Endothelial cell (in vitro differentiated cells): ENCODE measurements at regions not wholly inside any gene's neighbourhood (a gene's known extent, or its start where the extent isn't known, plus 50 kb on each side); places are given as distances from the start of the nearest gene placed in this dataset.

ENCODE experiments used
- DNase-seq: peaks from one replicate; pipeline ENCODE4 v3.0.0; 2021; ENCODE audit warnings: low spot score
- H3K27ac Mint-ChIP-seq: one replicate; pipeline ENCODE4 v1.8.0; 2021; ENCODE audit warnings: mixed read lengths, inconsistent platforms; ENCODE audit not compliant: unreplicated experiment
- H3K27me3 Mint-ChIP-seq: one replicate; pipeline ENCODE4 v1.8.0; 2021; ENCODE audit warnings: mild to moderate bottlenecking, moderate library complexity, mixed read lengths, inconsistent platforms; ENCODE audit not compliant: unreplicated experiment
- H3K36me3 Mint-ChIP-seq: one replicate; pipeline ENCODE4 v1.8.0; 2021; ENCODE audit warnings: mild to moderate bottlenecking, low read depth, mixed read lengths, inconsistent platforms; ENCODE audit not compliant: unreplicated experiment
- H3K4me1 Mint-ChIP-seq: one replicate; pipeline ENCODE4 v1.8.0; 2021; ENCODE audit warnings: mild to moderate bottlenecking, mixed read lengths, inconsistent platforms; ENCODE audit not compliant: unreplicated experiment
- H3K4me3 Mint-ChIP-seq: one replicate; pipeline ENCODE4 v1.8.0; 2021; ENCODE audit warnings: mild to moderate bottlenecking, mixed read lengths, inconsistent platforms; ENCODE audit not compliant: unreplicated experiment
- H3K9me3 Mint-ChIP-seq: one replicate; pipeline ENCODE4 v1.8.0; 2021; ENCODE audit warnings: mixed read lengths, inconsistent platforms; ENCODE audit not compliant: unreplicated experiment
- CTCF ChIP-seq: fragments of 200-600 bp; sonication (generic); IDR thresholded peaks from one replicate; pipeline ENCODE4 v1.5.0; 2021; ENCODE audit warnings: antibody characterized with exemption; ENCODE audit not compliant: unreplicated experiment

GRCh38 chr3:152719264-152719663 is 115.7 kb upstream of the P2RY1 start:
- H3K4me3 Mint-ChIP-seq = no peak overlapping the region
- H3K9me3 Mint-ChIP-seq = no peaks in the 10 kb centered on the region
- TF ChIP-seq CTCF = no peak
- DNase-seq = no peak
- peaks cover under 1% of the 10 kb centered on the region for H3K27me3 Mint-ChIP-seq
- no peaks in the 10 kb centered on the region for H3K36me3 Mint-ChIP-seq
- peaks cover 9% of the 10 kb centered on the region for H3K4me1 Mint-ChIP-seq
- H3K27ac Mint-ChIP-seq = no peak overlapping the region

GRCh38 chr3:152720951-152721718 is 113.8 kb upstream of the P2RY1 start:
- H3K9me3 Mint-ChIP-seq = no peaks in the 10 kb centered on the region
- H3K27ac Mint-ChIP-seq = peak overlapping the region; percentile 70
- DNase-seq = no peak
- no peaks in the 10 kb centered on the region for H3K36me3 Mint-ChIP-seq
- H3K27me3 Mint-ChIP-seq = no peaks in the 10 kb centered on the region
- peaks cover 9% of the 10 kb centered on the region for H3K4me1 Mint-ChIP-seq
- TF ChIP-seq CTCF = no peak
- no peak overlapping the region for H3K4me3 Mint-ChIP-seq

- no peak for TF ChIP-seq CTCF
- no peaks in the 10 kb centered on the region for H3K9me3 Mint-ChIP-seq
- no peak overlapping the region for H3K4me3 Mint-ChIP-seq
- no peaks in the 10 kb centered on the region for H3K36me3 Mint-ChIP-seq
- no peaks in the 10 kb centered on the region for H3K27me3 Mint-ChIP-seq
- peaks cover 9% of the 10 kb centered on the region for H3K4me1 Mint-ChIP-seq
- H3K27ac Mint-ChIP-seq = no peak overlapping the region
- no peak for DNase-seq
These were observed 110.7 kb upstream of the P2RY1 start for GRCh38 chr3:152724270-152724669.

GRCh38 chr3:152728231-152728980 is 106.5 kb upstream of the P2RY1 start:
- Mint-ChIP-seq H3K27ac (no peak overlapping the region), H3K4me1 (no peaks in the 10 kb centered on the region), H3K4me3 (no peak overlapping the region), H3K27me3 (no peaks in the 10 kb centered on the region), H3K9me3 (no peaks in the 10 kb centered on the region), H3K36me3 (no peaks in the 10 kb centered on the region)
- TF ChIP-seq CTCF = no peak
- no peak for DNase-seq

GRCh38 chr3:152729906-152730305 is 105.0 kb upstream of the P2RY1 start:
- Mint-ChIP-seq H3K4me1 (no peaks in the 10 kb centered on the region), H3K27ac (no peak overlapping the region), H3K36me3 (no peaks in the 10 kb centered on the region), H3K4me3 (no peak overlapping the region), H3K9me3 (no peaks in the 10 kb centered on the region), H3K27me3 (no peaks in the 10 kb centered on the region)
- no peak for DNase-seq
- TF ChIP-seq CTCF = no peak
